DMS79 treated with DMSO at 0.1 percent for 48 hours (cell line): ENCODE measurements at regions not wholly inside any gene's neighbourhood (a gene's known extent, or its start where the extent isn't known, plus 50 kb on each side); places are given as distances from the start of the nearest gene placed in this dataset.
A peak's percentile ranks its signal among the peaks of the same experiment; 100 is the strongest.
"Not testable (repeated sequence)": the region's sequence is repeated elsewhere in the genome, so short reads cannot be mapped to it uniquely, and the experiment has no call there.

ENCODE experiments used
- DNase-seq: peaks from one replicate; lab custom pipeline; 2025; lab: John Stamatoyannopoulos, UW

DNA sequence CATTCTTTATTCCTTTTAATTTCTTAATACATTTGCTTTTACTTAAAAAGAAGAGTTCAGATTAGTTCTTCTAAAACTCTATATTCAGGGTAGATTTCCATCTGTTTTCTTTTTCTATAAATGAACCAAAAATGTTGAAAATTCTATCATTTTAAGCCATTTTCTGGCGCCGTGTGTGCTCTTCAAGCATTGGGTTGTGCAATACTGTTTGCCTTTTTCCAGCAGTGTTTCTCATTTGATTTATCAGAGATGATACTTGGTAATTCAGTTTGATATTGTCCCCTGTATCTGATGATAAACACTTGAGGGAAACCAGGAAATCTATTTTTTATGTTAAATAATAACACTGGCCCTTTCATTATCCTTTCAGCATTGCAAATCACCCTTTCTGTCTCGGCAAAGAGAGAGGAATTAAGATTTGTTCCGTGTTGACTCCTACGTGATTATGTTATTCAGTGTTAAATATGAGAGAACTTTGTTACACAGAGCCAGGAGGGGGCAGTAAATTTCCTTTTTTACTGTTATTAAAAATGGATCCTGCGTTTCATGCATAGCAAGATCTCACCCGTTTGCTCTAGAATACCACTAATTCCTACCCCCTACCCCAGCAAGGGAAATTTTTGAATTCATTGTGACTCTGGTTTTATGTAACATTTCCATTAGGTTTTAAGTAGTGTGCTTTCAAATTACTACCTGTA is 606.9 kb upstream of the RBFOX1 start:
- DNase-seq: no peak

- DNase-seq: not testable (repeated sequence)
Measured at GRCh38 chr16:6725206-6725605, 607.4 kb upstream of the RBFOX1 start.

DNA sequence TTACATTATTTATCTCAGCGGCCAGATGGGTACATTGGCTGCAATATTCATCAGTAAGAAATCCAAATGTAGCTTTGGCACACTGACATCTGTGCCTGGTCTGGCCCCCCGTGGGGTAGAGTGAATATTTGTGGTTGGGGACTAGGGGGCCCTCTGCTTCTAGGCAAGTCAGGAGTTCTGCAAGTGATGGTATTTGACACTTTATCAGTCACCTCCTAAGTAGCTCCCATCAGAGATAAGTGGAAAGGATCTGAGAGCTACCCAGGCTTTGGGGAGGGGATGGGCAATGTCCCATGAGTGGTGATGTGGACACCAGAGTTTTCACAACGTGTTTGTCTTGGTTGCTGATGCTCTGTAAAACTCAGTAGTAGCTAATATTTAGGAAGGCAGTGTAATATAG is 609.9 kb upstream of the RBFOX1 start:
- DNase-seq: no peak

- no peak for DNase-seq
Measured at GRCh38 chr16:6714510-6714909, 618.1 kb upstream of the RBFOX1 start.

DNA sequence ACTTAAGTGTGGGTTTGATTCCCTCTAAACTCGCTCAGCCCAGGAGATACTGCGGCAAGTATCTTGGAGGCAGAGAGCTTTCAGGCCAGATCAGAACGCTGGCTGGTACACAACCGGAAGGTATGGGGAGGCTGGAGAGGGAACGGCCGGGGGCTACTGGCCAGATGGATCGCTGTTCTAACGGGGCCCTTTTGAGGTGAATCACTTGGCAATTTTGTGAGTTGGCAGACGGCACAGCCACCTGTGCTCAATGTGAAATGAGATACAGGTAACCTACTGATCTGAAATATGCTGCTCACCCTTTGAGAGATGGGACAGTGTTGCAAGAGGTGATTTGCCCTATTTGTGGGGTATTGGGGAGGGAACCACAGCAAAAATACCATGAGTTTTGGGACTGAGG is 622.9 kb upstream of the RBFOX1 start:
- no peak for DNase-seq

DNA sequence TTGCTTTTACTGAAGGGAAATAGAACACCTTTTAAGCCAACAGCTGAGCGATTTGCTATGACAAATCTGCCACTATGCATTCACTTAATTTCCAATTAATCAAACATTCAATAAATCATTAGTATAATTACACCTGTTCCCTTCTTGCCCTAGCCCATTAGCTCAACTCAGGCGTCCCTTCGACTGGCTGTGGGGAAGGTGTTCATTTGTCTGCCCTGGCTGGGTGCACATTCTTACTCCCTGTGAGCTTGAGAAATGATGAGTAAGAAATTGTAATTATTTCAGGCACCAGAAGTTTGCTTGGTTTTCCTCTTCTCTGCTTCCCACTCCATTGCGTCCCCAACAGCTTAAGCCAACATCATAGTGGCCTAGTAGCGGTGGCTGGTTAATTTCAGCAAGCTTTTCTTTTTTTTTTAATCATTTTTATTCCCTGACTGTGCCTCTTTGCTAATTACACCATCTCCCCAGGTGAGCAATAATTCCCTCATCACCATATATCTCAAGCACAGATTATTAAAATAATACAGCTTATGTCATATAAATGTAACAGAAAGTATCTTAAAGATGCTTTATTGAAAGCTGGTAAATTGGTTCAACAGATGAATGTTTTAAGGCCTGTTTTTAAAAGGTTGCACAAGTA is 623.9 kb upstream of the RBFOX1 start:
- no peak for DNase-seq

GRCh38 chr16:6704306-6704930 is 628.2 kb upstream of the RBFOX1 start:
- DNase-seq: no peak

GRCh38 chr16:6701096-6701495 is 631.5 kb upstream of the RBFOX1 start:
- DNase-seq: no peak

DNA sequence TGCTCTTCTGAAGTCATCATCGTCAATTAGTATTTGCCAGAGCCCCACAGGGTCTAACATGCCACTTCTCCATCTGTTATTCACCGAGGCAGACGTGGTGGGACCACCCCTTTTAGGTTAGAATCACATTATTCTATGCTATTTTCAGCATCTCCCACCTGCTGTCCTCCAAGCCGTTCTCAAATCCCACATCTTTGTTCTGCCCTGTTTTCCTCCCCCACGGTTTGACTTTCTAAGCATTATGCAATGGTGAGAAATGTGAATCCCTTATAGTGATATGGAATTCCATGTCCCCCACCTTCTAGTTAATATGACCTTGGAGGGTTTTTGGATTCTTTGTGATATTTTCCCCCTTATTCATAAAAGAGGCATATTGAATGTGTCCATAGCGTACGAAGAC is 634.1 kb upstream of the RBFOX1 start:
- no peak for DNase-seq

GRCh38 chr16:6695666-6696065 is 637.0 kb upstream of the RBFOX1 start:
- no peak for DNase-seq

DNA sequence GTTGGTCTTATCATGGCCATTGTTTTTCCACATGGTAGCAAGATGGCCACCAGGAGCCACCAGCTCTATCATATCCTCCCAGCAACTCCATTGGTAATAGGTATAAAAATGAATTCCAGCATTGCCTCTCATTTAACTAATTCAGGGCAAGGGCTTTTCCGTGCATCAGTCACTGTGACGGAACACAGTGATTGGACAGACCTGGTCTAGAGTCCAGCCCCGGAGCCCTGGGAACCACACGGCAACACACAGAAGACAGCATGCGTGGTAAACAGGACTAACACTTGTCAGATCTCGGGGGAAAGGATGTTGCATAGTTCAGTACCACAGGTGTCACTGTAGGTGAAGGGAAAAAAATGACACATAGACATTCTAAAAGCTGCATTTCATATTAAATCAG is 638.0 kb upstream of the RBFOX1 start:
- no peak for DNase-seq

GRCh38 chr16:6693418-6693817 is 639.2 kb upstream of the RBFOX1 start:
- DNase-seq: not testable (repeated sequence)

DNA sequence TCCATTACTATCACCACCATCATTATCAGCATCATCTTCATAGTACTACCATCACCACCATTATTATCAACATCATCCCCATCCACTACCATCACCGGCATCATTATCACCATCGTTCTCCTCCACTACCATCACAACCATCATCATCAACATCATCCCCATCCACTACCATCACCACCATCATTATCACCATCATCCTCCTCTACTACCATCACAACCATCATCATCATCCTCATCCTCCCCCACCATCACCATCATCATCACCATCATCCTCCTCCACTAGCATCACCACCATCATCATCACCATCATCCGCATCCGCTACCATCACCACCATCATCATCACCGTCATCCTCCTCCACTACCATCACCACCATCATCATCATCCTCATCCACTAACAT is 639.8 kb upstream of the RBFOX1 start:
- no peak for DNase-seq

GRCh38 chr16:6690741-6691140 is 641.9 kb upstream of the RBFOX1 start:
- DNase-seq: no peak

GRCh38 chr16:6689643-6690042 is 643.0 kb upstream of the RBFOX1 start:
- DNase-seq: no peak

DNA sequence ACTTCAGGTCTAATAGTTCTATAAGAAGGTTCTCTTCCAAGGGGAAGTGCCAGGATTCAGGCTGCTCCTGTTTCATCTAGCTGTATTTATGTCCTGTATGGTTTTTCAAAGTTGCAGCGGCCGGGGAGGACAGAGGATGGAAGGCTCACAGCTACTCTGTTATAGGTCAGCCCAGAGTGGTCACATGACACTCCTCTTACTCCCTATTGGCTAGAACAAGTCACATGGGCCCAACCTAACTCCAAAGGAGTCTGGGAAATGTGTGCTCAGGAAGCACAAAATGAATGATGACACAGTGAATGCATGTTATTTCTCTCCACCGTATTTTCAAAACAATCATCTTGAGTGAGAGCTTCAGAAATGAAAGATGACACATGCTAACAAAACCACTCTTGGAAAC is 645.1 kb upstream of the RBFOX1 start:
- DNase-seq: no peak

- peak; percentile 32 for DNase-seq
Measured at GRCh38 chr16:6684076-6684673, 648.5 kb upstream of the RBFOX1 start.

- DNase-seq: no peak
Measured at GRCh38 chr16:6682142-6682811, 650.4 kb upstream of the RBFOX1 start.

DNA sequence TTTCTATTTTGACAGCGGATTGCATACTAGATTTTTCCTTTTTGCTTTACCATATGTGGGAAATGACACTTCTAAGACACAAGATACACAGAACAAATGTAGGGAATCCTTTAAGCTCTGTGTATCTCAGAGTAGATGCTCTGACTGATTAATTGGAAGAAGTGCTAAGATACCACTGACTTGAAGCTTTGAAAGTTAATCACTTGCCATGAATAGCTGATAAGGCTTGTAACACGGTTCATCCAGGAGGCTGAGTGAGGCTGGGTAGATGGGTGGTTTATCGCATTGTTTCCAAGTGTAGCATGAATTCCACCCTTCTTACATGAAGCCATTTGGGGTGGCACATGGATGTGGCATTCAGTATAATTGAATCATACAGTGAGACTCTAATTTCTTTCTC is 654.1 kb upstream of the RBFOX1 start:
- DNase-seq: no peak

DNA sequence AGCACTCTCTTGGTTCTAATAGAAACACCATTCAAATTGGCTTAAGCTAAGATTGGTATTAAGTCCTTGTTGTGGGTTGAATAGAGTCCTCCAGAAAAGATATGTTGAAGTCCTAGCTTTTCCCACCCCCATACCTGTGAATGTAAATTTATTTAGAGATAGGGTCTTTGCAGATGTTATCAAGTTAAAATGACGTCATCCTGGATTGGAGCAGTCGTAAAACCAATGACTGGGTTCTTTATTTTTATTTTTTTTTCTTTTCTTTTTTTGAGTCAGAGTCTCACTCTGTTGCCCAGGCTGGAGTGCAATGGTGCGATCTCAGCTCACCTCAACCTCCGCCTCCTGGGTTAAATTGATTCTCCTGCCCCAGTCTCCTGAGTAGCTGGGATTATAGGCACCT is 658.6 kb upstream of the RBFOX1 start:
- DNase-seq: no peak

- DNase-seq: no peak
Measured at GRCh38 chr16:6672507-6672906, 660.1 kb upstream of the RBFOX1 start.

DNA sequence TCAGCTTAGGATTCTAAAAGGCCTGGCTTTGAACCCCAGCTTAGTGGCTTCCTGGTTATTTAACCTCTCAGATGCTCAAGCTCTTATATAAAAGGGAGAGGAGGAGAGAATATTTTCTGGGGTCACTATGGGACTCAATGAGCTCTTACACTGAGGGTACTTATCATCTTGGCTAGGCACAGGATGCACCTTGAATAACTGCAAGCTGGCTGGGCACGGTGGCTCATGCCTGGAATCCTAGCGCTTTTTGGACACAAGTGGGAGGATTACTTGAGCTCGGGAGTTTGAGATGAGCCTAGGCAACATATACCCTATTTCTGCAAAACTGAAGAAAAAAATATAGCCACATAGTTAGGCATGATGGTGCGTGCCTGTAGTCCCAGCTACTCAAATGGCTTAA is 665.3 kb upstream of the RBFOX1 start:
- no peak for DNase-seq

- DNase-seq: no peak
Measured at GRCh38 chr16:6665126-6665525, 667.5 kb upstream of the RBFOX1 start.
